IMR-90 (cell line): ENCODE measurements at regions not wholly inside any gene's neighbourhood (a gene's known extent, or its start where the extent isn't known, plus 50 kb on each side); places are given as distances from the start of the nearest gene placed in this dataset.

Experiments used
- ATAC-seq: fragments of 200-7000 bp; cut with Tn5 transposase; 2 replicates; pipeline ENCODE4 v1.9.1; 2020; ENCODE audit warnings: low read depth, mild to moderate bottlenecking, moderate library complexity
- BruUV-seq: library from RNA; stranded (reverse); fragments of 400-500 nt; replicated peaks from 2 replicates; lab custom pipeline; 2021; lab: Mats Ljungman, UMichigan
- CTCF ChIA-PET: fragments of 300-600 bp; formaldehyde crosslinking; extraction: SDS; loops from one replicate; lab custom pipeline; 2021; ENCODE audit warnings: antibody characterized with exemption; lab: Yijun Ruan, JAX
- POLR2A ChIA-PET: fragments of 300-600 bp; sonication (Branson Sonifier 250); formaldehyde crosslinking; loops from one replicate; lab custom pipeline; 2022; ENCODE audit warnings: antibody characterized with exemption; ENCODE audit not compliant: unreplicated experiment; lab: Charles Lee
- DNase-seq: peaks from one replicate; pipeline ENCODE4 v3.0.0; 2013
- H2AFZ ChIP-seq: replicated peaks from 2 replicates; pipeline ENCODE3; 2013; ENCODE audit warnings: low read length, mild to moderate bottlenecking; ENCODE audit not compliant: poor library complexity
- H2AK5ac ChIP-seq: 2 replicates; pipeline ENCODE4 v1.6.1; 2013; ENCODE audit warnings: low read depth, low read length, inconsistent platforms
- H2AK9ac ChIP-seq: replicated peaks from 2 replicates; pipeline ENCODE3; 2013; ENCODE audit warnings: mild to moderate bottlenecking, low read depth, low read length, moderate library complexity; ENCODE audit not compliant: poor library complexity
- H2BK120ac ChIP-seq: 2 replicates; pipeline ENCODE4 v1.6.1; 2013; ENCODE audit warnings: low read depth, low read length, inconsistent platforms
- H2BK15ac ChIP-seq: 3 replicates; pipeline ENCODE4 v1.6.1; 2013; ENCODE audit warnings: low read depth, low read length, inconsistent platforms
- H2BK20ac ChIP-seq: 2 replicates; pipeline ENCODE4 v1.6.1; 2013; ENCODE audit warnings: low read depth, mild to moderate bottlenecking, inconsistent platforms, low read length, moderate library complexity
- H2BK5ac ChIP-seq: 2 replicates; pipeline ENCODE4 v1.6.1; 2013; ENCODE audit warnings: mild to moderate bottlenecking, low read depth, low read length, inconsistent platforms; ENCODE audit not compliant: poor library complexity, severe bottlenecking
- H3K14ac ChIP-seq: replicated peaks from 2 replicates; pipeline ENCODE4 v1.6.1; 2013; ENCODE audit warnings: low read depth, low read length, inconsistent platforms
- H3K18ac ChIP-seq: 2 replicates; pipeline ENCODE4 v1.6.1; 2013; ENCODE audit warnings: low read depth, low read length, control low read depth
- H3K23ac ChIP-seq: 2 replicates; pipeline ENCODE4 v1.6.1; 2013; ENCODE audit warnings: low read depth, low read length, inconsistent platforms
- H3K27ac ChIP-seq: 2 replicates; pipeline ENCODE4 v1.5.1; 2013; ENCODE audit warnings: mild to moderate bottlenecking, control low read depth, low read length; ENCODE audit not compliant: insufficient read depth
- H3K27me3 ChIP-seq: 2 replicates; pipeline ENCODE4 v1.6.1; 2013; ENCODE audit warnings: low read length; ENCODE audit not compliant: control insufficient read depth, insufficient read depth
- H3K36me3 ChIP-seq: 2 replicates; pipeline ENCODE4 v1.6.1; 2013; ENCODE audit warnings: low read length, mixed read lengths; ENCODE audit not compliant: control insufficient read depth, insufficient read depth
- H3K4ac ChIP-seq: 2 replicates; pipeline ENCODE4 v1.6.1; 2013; ENCODE audit warnings: low read depth, low read length, inconsistent platforms
- H3K4me1 ChIP-seq: 2 replicates; pipeline ENCODE4 v1.6.1; 2013; ENCODE audit warnings: low read length, mixed read lengths; ENCODE audit not compliant: control insufficient read depth, insufficient read depth
- H3K4me2 ChIP-seq: 2 replicates; pipeline ENCODE4 v1.6.1; 2013; ENCODE audit warnings: low read depth, mild to moderate bottlenecking, control low read depth, low read length, moderate library complexity
- H3K4me3 ChIP-seq: 2 replicates; pipeline ENCODE4 v1.5.1; 2013; ENCODE audit warnings: low read depth, mild to moderate bottlenecking, control low read depth, low read length, moderate library complexity; ENCODE audit not compliant: insufficient read depth
- H3K56ac ChIP-seq: 2 replicates; pipeline ENCODE4 v1.6.1; 2013; ENCODE audit warnings: low read length, inconsistent platforms; ENCODE audit not compliant: insufficient read depth; ENCODE audit errors: extremely low read depth
- H3K79me1 ChIP-seq, 2 experiments: 2 replicates each; pipeline ENCODE4 v1.6.1; 2013; ENCODE audit warnings: low read length in 2 of 2, inconsistent platforms in 1 of 2, low read depth in 1 of 2
- H3K9ac ChIP-seq: 2 replicates; pipeline ENCODE4 v1.6.1; 2013; ENCODE audit warnings: low read depth, low read length, control low read depth
- H3K9me1 ChIP-seq: 2 replicates; pipeline ENCODE4 v1.6.1; 2013; ENCODE audit warnings: low read length, inconsistent platforms; ENCODE audit not compliant: insufficient read depth
- H3K9me3 ChIP-seq: 2 replicates; pipeline ENCODE4 v1.6.1; 2013; ENCODE audit warnings: low read length; ENCODE audit not compliant: control insufficient read depth, insufficient read depth
- H4K20me1 ChIP-seq: 2 replicates; pipeline ENCODE4 v1.6.1; 2013; ENCODE audit warnings: low read length, inconsistent platforms; ENCODE audit not compliant: insufficient read depth
- H4K5ac ChIP-seq: 2 replicates; pipeline ENCODE4 v1.6.1; 2013; ENCODE audit warnings: mild to moderate bottlenecking, low read depth, low read length, control low read depth
- H4K8ac ChIP-seq, 2 experiments: 2 replicates each; pipeline ENCODE4 v1.6.1; 2013; ENCODE audit warnings: low read depth in 2 of 2, low read length in 2 of 2, control low read depth in 1 of 2, inconsistent platforms in 1 of 2
- H4K91ac ChIP-seq: 2 replicates; pipeline ENCODE4 v1.6.1; 2013; ENCODE audit warnings: low read depth, low read length, inconsistent platforms; ENCODE audit not compliant: insufficient read depth
- BHLHE40 ChIP-seq: fragments of 150-350 bp; IDR thresholded peaks from 2 replicates; pipeline ENCODE4 v1.6.1; 2016; ENCODE audit warnings: mild to moderate bottlenecking, low read depth, low read length
- CHD1 ChIP-seq: IDR thresholded peaks from 2 replicates; pipeline ENCODE4 v1.6.1; 2012; ENCODE audit warnings: low read depth, low read length, improper control_type of control experiment
- CTCF ChIP-seq: conservative IDR thresholded peaks from 2 replicates; pipeline ENCODE4 v1.5.1; 2012; ENCODE audit warnings: mild to moderate bottlenecking, low read depth, low read length, improper control_type of control experiment
- FOS ChIP-seq: fragments of 150-350 bp; IDR thresholded peaks from 2 replicates; pipeline ENCODE4 v1.6.1; 2016; ENCODE audit warnings: low read depth, low read length
- MAFK ChIP-seq: IDR thresholded peaks from 2 replicates; pipeline ENCODE4 v1.6.1; 2012; ENCODE audit warnings: low read depth, low read length, improper control_type of control experiment
- MAZ ChIP-seq: IDR thresholded peaks from 2 replicates; pipeline ENCODE4 v1.6.1; 2012; ENCODE audit warnings: low read depth, mild to moderate bottlenecking, low read length, improper control_type of control experiment, moderate library complexity, borderline replicate concordance
- MXI1 ChIP-seq: IDR thresholded peaks from 2 replicates; pipeline ENCODE4 v1.6.1; 2012; ENCODE audit warnings: low read depth, mild to moderate bottlenecking, low read length, moderate library complexity, borderline replicate concordance
- NFE2L2 ChIP-seq: fragments of 150-350 bp; IDR thresholded peaks from 2 replicates; pipeline ENCODE4 v1.6.1; 2016; ENCODE audit warnings: low read depth, mild to moderate bottlenecking, low read length
- POLR2A ChIP-seq: IDR thresholded peaks from 2 replicates; pipeline ENCODE4 v1.6.1; 2012; ENCODE audit warnings: mild to moderate bottlenecking, low read depth, low read length
- RCOR1 ChIP-seq: IDR thresholded peaks from 2 replicates; pipeline ENCODE4 v1.6.1; 2012; ENCODE audit warnings: mild to moderate bottlenecking, low read length, improper control_type of control experiment; ENCODE audit not compliant: insufficient replicate concordance
- SMC3 ChIP-seq: fragments of 150-350 bp; IDR thresholded peaks from 2 replicates; pipeline ENCODE4 v1.6.1; 2016; ENCODE audit warnings: low read depth, mild to moderate bottlenecking, antibody characterized with exemption, low read length, moderate library complexity
- WGBS, 2 experiments: methylation state at CpG; one replicate each; pipeline versions ENCODE4 v1.1.5 to v1.1.7; 2013; ENCODE audit warnings: missing lambda C conversion rate in 2 of 2; ENCODE audit not compliant: insufficient read length in 1 of 2; ENCODE audit errors: extremely low coverage in 2 of 2; 5-methylcytosine and 5-hydroxymethylcytosine counted together
- dilution Hi-C: fragments of 300-500 bp; cut with HindIII; formaldehyde crosslinking; loops from one replicate; pipeline ENCODE4 v1.14.3; 2018; ENCODE audit warnings: low sequenced_read_pairs; ENCODE audit not compliant: unreplicated experiment
- in situ Hi-C: fragments of 300-500 bp; cut with MboI; formaldehyde crosslinking; loops from 3 replicates; pipeline ENCODE4 v1.14.3; 2019; ENCODE audit warnings: low sequenced_read_pairs, inconsistent platforms, mixed read lengths
- intact Hi-C: fragments of 100-400 bp; cut with micrococcal nuclease; formaldehyde crosslinking; loops from 2 replicates; pipeline ENCODE4 v1.10.0; 2022
- TF ChIP-seq, protein P1 (sequence below): fragments of 150-350 bp; IDR thresholded peaks from 2 replicates; pipeline ENCODE4 v1.6.1; 2016; ENCODE audit warnings: low read depth, mild to moderate bottlenecking, low read length, moderate library complexity, borderline replicate concordance
- TF ChIP-seq, protein P2 (sequence below): fragments of 150-350 bp; IDR thresholded peaks from 2 replicates; pipeline ENCODE4 v1.6.1; 2017; ENCODE audit warnings: mild to moderate bottlenecking, antibody characterized with exemption, low read length, low read depth

DNA sequence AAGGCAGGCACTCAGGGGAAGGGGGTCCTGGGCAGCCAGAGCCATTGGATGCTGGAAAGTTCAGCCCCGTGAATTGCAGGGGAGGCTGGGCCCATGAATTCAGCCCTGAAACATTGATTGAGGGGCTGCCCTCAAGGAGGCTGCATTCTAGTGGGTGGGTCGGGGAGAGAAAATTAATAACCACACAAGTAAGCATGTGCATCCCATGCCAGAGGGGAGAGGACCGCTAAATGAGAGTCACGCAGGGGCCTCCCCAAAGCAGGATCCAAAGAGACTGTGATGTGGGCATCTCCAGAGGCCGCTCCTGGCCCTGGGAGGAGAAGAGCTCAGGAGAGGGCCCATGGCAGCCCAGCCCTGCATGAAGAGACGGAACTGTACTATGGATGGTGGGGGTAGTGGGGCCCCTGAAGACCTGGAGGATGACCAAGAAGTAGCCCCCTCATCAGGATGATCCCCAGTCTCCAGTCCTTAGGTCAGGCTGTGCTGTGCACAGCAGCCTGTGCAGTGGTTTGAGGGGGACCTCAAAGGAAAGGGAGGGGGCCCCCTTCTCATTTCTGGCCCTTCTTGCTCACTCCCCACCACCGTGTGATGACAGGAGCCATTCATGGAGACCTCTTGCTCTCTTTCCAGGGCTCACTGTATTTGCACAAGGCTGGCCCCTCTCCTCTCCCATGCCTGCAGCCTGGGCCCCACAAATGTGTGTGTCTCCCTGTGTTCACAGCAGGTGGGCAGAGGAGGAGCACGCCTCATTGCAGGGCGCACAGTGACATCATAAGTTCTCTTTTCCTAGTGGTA is 233.6 kb upstream of the IRX1 start:
- H3K4ac ChIP-seq = no peak overlapping the region
- no peaks in the 10 kb centered on the region for H3K36me3 ChIP-seq
- no peak overlapping the region for H3K4me3 ChIP-seq
- WGBS, 2 experiments = 75% methylated on average over 3 of the region's 9 CpGs; no CpG with 5 or more reads in 1 of the 2 experiments
- intact Hi-C loops = no loop called here
- H3K9me1 ChIP-seq = no peaks in the 10 kb centered on the region
- dilution Hi-C loops = no loop called here
- no peak overlapping the region for H3K14ac ChIP-seq
- H4K8ac ChIP-seq = no peak overlapping the region
- TF ChIP-seq, protein P1, sequence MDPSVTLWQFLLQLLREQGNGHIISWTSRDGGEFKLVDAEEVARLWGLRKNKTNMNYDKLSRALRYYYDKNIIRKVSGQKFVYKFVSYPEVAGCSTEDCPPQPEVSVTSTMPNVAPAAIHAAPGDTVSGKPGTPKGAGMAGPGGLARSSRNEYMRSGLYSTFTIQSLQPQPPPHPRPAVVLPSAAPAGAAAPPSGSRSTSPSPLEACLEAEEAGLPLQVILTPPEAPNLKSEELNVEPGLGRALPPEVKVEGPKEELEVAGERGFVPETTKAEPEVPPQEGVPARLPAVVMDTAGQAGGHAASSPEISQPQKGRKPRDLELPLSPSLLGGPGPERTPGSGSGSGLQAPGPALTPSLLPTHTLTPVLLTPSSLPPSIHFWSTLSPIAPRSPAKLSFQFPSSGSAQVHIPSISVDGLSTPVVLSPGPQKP = no peak
- TF ChIP-seq, protein P2, sequence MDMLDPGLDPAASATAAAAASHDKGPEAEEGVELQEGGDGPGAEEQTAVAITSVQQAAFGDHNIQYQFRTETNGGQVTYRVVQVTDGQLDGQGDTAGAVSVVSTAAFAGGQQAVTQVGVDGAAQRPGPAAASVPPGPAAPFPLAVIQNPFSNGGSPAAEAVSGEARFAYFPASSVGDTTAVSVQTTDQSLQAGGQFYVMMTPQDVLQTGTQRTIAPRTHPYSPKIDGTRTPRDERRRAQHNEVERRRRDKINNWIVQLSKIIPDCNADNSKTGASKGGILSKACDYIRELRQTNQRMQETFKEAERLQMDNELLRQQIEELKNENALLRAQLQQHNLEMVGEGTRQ = no peak
- no peak for TF ChIP-seq CHD1
- no peak for TF ChIP-seq CTCF
- TF ChIP-seq FOS = no peak
- no peak for TF ChIP-seq MXI1
- TF ChIP-seq BHLHE40 = no peak
- TF ChIP-seq POLR2A = no peak
- no peak for TF ChIP-seq MAFK
- no peak for TF ChIP-seq RCOR1
- no peak for TF ChIP-seq NFE2L2
- no peak for TF ChIP-seq SMC3
- no peak for TF ChIP-seq MAZ
- no peak overlapping the region for H2AK9ac ChIP-seq
- no peaks in the 10 kb centered on the region for H3K27me3 ChIP-seq
- no peak overlapping the region for H2AFZ ChIP-seq
- H3K18ac ChIP-seq = no peak overlapping the region
- no peak overlapping the region for H2BK15ac ChIP-seq
- CTCF ChIA-PET = no interaction called here
- H3K4me2 ChIP-seq = no peak overlapping the region
- DNase-seq (no peak), ATAC-seq (no peak)
- H3K4me1 ChIP-seq = no peaks in the 10 kb centered on the region
- H2BK20ac ChIP-seq = no peak overlapping the region
- H3K79me1 ChIP-seq = no peaks in the 10 kb centered on the region
- in situ Hi-C loops = no loop called here
- POLR2A ChIA-PET = interaction anchor here (0.5 kb wide), 1 partner anchor 20 kb away, joined by 3 read pairs; no protein-coding TSS in a partner anchor
- peaks cover 37% of the 10 kb centered on the region for H3K9me3 ChIP-seq
- no peak overlapping the region for H3K56ac ChIP-seq
- H2AK5ac ChIP-seq = no peak overlapping the region
- H3K27ac ChIP-seq = no peak overlapping the region
- no peak overlapping the region for H4K91ac ChIP-seq
- H4K20me1 ChIP-seq = no peaks in the 10 kb centered on the region
- no peak overlapping the region for H2BK120ac ChIP-seq
- BruUV-seq = no TSS peak
- H3K9ac ChIP-seq = no peak overlapping the region
- no peak overlapping the region for H4K5ac ChIP-seq
- no peak overlapping the region for H2BK5ac ChIP-seq
- H3K23ac ChIP-seq = no peak overlapping the region
